NCI-H146 treated with DMSO at 0.1 percent for 48 hours (cell line): ENCODE measurements at regions not wholly inside any gene's neighbourhood (a gene's known extent, or its start where the extent isn't known, plus 50 kb on each side); places are given as distances from the start of the nearest gene placed in this dataset.
A peak's percentile ranks its signal among the peaks of the same experiment; 100 is the strongest.

ENCODE experiments used
- DNase-seq: peaks from one replicate; lab custom pipeline; 2025; ENCODE audit not compliant: unreplicated experiment; lab: John Stamatoyannopoulos, UW

DNA sequence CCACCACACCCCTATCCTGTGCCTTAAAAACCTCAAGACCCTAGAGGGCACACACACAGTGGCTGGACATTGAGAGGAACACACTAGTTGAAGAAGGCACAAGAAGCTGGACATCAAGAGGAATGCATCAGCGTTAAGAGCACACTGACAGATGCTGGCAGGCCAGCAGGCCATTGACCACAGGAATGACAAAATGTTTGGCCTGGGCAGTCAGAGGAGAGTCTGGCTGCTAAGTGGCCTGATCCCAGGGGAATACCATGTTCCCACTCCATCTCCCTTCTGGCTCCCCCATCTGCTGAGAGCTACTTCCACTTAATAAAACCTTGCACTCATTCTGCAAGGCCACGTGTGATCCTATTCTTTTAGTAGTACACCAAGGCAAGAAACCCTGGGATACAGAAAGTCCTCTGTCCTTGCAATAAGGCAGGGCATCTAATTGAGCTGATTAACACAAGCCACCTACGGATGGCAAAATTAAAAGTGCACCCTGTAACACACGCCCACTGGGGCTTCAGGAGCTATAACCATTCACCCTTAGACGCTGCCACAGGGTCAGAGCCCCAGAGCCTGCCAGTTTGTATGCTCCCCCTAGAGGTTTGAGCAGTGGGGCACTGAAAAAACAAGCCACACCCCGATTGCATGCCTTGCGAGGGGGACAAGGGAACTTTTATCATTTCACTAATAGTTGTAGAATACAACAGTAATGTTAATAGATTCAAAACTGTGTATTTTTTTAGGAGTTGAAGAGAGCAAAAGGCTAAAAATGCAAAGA is 1216.1 kb upstream of the NCAM2 start:
- no peak for DNase-seq

DNA sequence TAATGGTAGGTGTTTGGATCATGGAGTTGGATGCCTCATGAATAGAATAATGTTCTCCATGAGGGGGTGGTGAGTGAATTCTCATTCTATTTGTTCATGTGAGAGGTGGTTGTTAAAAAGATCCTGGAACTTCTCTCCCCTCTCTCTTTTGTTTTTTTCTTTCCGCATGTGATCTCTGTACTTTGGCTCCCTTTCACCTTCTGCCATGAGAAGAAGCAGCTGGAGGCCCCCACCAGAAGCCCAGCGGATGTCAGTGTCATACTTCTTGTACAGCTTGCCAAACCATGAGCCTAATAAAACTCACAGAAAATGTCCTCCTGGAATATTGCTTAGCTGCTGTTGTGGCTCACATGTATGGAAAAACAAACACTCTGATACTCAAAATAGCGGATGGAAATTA is 1212.3 kb upstream of the NCAM2 start:
- DNase-seq, result no peak

DNA sequence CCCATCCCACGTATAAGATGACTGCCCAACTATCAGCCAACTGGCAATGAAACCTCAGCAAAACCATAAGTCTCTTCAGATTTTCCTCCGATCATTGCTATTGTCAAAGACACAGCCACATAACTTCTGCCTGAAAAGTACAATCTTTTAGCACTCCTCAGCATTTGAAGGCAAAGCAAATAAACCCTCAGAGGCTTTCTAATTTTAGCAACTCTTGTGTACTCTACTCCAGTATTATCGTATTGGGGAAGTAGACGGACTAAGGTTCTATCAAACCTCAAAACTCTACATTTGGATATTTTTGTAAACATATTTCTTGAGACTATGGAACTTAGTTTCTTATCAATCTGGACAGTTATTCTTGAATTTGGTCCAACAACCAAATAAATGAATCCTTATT is 1206.2 kb upstream of the NCAM2 start:
- no peak for DNase-seq

DNA sequence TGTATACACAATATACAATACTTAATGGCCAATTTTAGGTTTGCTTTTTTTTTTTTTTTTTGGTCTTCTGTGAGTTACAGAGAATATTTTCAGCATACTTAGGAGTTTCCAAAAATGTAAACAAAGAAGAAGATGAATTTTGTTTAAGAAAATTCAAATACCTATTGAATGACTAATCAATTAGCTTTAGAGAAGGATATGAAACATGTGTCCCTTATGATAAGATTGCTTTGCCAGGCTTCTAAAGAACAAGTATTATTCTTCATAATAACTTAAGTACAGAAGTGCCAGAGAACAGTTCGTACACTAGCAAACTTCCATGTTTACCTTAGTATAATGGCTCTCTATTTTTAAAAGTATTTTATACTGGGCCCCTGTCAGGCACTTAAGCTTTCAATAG is 1191.0 kb upstream of the NCAM2 start:
- DNase-seq, result no peak

DNA sequence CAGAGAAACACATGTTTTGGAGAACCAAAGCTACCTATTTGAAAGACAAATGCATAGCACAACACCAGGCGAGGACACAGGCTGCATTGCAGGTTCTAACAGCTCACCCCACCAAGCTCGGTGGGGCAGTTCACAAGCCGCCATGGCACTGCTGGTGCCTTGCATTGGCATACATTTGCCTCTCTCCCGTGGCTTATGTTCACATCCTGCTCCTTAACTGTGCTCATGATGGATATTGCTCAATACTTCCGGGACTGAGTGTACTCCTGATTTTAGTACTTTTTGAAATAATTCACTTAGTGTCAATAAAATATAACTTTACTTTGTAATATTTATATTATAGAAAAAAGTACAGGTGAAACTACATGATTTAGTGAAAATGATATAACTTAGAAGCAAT is 1187.4 kb upstream of the NCAM2 start:
- DNase-seq, result no peak

DNA sequence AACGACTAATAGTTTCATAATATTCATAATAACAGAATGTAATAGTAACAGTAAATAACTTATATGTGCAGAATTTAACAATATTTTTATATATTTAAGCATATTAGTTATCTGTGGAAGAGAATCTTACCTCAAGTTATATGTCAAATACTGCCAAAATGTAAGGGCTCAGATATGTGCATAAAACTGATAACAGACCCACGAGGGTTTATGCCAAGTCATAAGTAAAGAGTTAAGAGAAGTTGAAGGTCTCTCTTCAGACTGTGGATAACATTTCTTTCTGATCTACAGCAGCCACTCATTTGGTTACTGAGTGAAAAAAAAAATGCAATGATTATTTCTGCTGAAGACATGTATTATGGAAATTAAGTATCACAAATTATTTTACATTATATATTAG is 1167.8 kb upstream of the NCAM2 start:
- no peak for DNase-seq

DNA sequence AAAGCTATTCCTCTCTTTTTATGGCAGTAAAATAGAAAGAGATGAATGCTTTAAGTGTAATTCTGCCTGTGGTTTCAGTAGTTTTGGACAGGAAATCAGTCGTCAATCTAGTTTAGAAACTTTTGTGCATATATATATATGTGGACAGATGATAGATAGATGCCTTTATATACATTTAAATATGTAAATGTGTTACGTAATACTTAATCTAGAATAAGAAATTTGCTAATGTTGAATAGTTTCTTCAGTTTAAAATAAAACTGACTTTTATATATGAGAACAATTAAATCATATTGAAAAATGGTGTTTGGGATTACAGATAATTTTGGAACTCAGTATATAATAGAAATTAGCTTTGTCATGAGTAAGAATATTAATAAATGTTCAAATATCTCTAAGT is 1165.7 kb upstream of the NCAM2 start:
- no peak for DNase-seq

DNA sequence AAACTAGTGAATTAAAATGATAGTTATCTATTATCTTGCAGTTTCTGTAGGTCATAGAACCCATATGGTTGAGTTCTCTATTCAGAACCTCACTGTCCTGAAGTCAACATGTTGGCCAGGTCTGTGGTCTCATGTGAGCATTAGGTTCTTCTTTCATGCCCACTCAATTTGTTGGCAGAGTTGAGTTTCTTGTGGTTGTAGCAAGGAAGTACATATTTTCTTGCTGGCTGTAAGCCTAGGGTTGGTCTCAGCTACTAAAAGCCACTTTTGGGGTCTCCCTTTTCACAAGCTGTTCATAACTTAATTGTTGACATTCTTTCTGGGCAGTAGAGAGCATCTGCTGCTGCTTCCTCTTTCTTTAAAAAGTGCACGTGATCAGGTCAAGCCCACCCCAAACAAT is 1165.1 kb upstream of the NCAM2 start:
- DNase-seq, result no peak

DNA sequence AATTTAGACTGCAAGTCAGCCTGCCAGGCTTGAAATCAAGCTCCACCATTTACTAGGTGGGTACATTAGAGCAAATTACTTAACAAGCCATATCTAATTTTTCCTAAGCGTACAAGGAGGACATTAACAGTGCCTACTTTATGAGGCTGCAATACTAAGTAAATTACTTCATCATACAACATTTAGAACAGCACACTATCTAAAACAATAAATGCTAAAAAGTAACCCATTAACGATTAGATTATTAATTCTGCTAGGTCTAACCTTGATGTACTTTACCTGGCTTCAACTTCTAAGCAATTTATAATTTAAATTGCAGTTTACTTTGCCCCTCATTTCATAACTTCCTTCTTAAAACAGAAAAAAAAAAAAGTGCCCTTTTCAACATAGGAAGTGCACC is 1155.6 kb upstream of the NCAM2 start:
- DNase-seq, result no peak

DNA sequence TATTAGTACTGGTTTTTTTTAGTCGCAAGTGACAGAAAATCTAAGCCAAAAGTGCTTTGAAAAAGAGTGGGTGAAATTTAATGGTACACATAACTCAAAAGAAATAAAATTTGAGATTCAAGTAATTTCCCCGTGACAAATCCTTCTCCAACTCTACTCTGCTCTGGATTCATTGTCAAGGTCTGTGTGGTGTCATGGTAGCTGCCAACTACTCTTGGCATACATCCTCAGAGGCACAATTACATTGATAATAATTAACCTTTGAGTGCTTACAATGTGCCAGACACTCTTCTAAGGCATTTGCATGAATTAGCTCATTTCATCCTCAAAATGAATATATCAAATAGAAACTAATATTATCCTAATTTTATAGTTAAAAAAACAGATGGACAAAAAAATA is 1153.9 kb upstream of the NCAM2 start:
- no peak for DNase-seq

DNA sequence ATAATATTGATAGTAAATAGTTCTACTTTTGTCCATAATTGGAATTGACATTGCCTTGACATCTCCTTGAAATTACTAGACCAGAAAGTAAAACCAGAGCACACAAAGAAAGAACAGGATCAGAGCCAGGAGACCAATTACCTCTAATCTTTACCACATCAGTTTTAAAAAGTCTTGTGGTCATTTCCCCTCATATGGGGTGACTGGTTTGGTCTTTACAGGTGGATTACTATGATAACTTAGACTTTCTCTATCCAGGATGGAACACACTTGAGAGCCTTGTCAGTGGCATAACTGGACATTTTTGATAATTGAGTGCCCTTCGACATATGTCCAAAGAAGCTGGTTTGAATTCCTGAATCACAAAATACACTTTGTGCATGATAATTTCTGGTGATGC is 1148.1 kb upstream of the NCAM2 start:
- DNase-seq, result no peak

DNA sequence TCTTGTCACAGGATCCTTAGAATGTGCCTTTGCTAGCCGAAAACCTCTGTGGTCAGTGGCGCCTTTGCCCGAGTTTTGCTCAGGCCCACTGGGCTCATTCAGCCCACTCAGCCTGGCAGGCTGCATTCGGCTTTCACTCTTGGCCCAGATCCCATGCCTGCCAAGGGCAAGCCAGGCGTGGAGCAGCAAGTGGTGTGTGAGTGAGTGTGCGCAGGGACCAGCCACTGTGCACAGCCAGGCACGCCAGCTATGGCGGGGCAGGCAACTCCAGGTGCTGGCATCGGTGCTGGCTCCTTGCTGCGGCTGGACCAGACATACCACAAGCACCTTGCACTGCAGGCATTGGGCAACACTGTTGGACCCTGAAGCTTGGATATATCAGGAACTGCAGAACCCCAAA is 1145.1 kb upstream of the NCAM2 start:
- no peak for DNase-seq

DNA sequence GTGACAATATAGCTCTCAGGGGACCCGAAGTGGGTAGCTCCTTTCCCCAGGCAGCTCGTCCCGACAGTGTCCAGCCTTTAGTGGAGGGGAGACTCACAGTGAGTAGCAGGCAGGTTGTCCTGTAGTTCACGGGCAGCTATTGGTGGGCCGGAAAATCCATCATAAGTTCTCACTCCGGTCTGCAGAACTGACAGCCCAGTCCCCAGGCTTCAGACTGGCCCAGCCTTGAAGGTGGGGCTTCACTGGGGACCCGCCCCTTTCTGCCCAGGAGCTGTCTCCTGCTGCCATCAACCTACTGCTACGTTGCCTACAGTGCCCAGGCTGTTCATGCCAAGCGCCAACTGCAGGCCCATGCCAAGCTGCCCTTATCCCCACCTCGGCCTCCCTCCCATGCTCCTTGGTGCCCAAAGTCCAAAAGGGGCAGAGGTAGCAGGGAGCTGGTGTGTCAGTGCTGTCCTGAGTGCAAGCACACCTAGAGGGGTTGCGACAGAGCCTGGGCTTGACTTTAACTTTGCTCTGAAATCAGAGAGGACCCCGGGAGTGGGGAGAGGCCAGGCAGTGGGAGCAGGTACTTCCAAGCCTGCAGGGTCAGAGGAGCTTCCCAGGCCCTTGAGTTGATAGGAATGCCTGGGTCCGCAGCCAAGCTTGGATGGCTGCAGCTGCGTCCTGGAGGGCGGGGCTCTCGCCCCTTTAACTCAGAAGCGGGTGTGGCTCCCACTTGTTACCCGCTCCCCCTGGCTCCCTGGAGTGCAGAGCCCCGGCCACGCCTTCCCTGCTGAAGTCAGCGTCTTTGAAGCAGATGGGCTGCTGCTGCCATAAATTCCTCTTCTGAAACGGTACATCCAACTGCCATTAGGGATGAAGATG is 1144.3 kb upstream of the NCAM2 start:
- peak; percentile 24 for DNase-seq

DNA sequence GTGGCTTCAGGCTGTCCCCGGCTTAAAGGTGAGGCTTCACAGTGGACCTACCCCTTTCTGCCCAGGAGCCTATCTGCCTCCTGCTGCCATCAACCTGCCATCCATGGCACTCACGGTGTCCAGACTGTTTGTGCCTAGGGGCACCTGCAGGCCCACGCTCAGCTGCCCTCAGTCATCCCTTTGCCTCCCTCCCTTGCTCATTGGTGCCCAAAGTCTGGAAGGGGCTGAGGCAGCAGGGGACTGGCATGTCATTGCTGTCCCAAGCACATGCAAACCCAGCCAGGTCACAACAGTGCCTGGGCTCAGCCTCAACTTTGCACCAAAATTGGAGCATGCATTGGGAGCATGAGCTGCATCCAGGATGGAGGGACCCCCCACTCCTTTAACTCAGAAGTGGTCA is 1142.7 kb upstream of the NCAM2 start:
- DNase-seq, result no peak

DNA sequence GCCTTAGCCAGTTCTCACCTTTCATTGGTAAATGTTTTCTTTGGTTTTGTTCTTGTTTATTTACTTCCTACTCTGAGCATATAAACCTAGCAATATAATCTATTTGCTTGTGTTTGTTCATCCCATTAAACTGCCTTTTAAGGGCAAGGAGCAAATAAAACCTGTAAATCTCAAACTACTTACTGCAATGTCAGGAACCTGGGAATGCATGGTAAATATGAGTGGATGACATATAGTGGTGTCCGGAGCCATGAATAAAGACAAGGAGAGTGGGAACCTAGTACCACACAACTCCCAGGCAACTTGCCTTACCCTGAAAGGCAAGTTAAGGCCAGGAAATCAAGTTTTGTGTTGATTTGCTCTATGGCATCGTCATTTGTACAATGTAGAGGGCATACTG is 1133.7 kb upstream of the NCAM2 start:
- DNase-seq, result no peak

DNA sequence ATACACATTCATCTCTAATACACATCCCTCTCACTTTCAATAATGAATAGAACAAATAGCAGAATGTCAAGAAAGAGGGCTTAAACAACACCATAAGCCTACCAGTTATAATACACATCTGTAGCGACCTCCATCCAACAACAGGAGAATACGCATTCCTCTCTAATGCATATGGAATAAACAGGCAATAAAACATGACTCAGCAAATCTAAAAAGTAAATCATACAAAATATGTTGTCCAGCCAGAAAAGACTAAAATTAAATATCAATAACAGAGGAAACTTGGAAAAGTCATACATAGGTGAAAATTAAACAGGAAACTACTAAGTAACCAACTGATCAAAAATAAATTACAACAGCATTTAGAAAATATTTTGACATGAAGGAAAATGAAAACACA is 1127.5 kb upstream of the NCAM2 start:
- no peak for DNase-seq

DNA sequence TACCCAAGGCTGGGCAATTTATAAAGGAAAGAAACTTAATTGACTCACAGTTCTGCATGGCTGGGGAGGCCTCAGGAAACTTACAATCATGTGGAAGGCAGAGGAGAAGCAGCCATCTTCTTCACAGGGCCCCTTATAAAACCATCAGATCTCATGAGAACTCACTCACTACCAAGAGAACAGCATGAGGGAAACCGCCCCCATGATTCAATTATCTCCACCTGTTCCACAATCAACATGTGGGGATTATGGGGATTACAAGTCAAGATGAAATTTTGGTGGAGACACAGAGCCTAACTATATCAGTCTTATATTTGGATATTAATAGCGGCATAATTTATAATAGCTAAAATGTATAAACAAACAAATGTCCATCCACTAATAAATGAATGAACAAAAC is 1123.7 kb upstream of the NCAM2 start:
- no peak for DNase-seq

DNA sequence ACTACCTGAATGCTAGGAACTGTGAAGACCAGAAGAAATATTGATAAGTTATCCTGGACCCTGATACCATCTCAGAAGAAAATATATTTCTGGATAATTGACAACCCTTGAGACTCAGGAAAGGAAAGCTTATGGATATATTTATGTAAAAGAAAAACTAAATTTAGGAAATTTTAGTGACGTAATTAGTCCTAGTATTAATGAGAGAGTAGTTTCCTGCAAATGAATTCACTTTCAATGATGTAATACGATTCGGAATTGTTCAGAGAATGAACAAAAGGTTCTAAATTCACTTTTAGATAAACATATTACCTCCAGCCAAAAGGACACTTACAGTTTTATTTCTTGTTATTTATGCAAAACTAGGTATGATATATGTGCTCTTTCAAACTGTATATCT is 1120.1 kb upstream of the NCAM2 start:
- DNase-seq, result no peak

DNA sequence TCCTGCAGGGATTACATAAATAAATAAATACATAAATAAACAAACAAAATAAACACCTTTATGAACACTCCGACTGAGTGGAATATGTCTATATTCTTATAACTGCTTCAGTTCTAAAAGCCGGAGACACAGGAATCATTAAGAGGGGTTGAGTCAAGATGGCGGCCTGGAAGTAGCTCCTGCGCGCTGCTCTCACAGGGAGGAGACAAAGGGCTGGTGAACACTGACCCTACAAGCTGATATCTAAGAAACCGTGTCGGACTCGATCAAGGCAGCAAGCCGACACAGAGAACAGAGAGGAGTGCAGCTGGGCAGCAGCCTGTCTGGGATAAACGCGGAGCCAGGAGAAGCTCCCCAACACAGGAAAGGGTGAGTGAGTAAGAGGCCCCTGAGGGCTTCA is 1098.6 kb upstream of the NCAM2 start:
- DNase-seq, result peak; percentile 12

DNA sequence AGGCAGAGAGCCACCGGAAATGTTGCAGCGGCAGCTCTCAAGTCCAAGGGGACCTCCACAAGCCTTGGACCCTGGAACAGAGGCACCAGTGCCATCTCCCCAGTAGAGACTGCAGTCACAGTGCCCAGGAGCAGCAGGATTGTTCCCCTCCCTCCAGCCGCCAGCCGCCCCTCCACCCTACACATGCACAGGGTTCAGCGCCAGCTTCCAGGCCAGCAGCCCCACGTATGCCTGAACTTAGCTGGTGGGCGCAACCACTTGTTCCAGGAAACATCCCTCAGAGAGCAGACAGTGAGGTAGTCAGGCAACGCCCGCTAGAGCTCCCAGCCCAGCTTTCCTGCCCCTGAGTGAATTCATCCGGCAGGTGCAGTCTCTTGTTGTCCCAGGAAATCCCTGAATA is 1098.1 kb upstream of the NCAM2 start:
- DNase-seq, result peak; percentile 21

DNA sequence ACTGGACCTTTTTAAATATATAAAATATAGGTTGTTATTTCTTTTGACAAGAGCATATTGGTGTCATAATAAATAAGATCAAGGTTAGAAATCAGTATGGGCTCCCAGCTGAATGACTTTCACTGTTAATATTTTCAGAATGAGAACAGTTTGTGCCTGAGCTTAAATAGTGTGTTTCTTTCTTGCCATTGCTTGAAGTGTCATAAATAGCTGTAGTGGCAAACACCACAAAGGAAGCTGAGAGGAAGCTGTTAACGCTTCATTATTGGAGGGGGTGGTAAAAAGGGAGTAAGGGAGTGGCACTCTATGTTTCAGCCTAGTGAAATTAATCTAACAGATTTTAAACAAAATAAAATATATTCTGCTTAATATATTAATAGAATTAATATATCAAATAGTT is 1089.8 kb upstream of the NCAM2 start:
- no peak for DNase-seq

DNA sequence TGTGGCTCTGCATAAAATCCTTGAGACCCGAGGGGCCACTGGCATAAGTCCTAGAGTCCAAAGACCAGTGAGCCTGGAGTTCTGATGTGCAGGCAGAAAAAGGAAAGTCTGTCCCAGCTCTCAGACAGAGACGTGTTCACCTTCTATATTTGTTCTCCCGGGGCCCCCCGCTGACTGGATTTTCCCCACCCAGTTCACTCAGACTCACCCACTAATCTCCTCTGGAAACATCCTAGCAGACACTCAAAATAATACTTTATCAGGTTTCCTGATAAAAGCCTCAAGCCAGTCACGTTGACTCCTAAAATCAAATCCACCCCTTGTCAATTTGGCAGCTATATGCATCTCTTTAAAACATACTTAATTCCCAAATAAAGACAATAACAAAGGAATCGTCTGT is 1084.2 kb upstream of the NCAM2 start:
- DNase-seq, result no peak

DNA sequence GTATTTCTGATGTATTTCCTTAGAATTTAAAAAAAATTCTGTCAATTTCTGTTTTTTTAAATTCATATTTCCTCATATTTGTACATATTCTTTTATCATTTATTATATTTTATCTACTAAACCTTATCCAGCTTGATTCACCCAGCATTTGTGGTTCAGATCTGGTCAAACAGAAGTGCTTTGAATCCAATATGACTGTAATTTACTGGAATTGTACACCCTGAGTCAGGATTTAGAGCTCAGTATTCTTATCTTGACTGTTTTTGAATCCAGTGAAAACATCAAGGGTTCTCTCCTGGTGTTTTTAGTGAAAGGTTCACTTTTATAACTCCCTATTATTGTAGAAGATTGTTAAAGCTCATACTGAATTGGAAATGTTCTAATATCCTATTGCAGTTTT is 1077.0 kb upstream of the NCAM2 start:
- no peak for DNase-seq
